Endothelial cell of umbilical vein (primary cell): ENCODE measurements at regions not wholly inside any gene's neighbourhood (a gene's known extent, or its start where the extent isn't known, plus 50 kb on each side); places are given as distances from the start of the nearest gene placed in this dataset.

ENCODE experiments used
- BruUV-seq: library from RNA; stranded (reverse); fragments of 400-500 nt; replicated peaks from 2 replicates; lab custom pipeline; 2021; lab: Mats Ljungman, UMichigan
- CTCF ChIA-PET: fragments of 300-600, 350-600 bp; sonication (Branson Sonifier 250); formaldehyde crosslinking; loops from one replicate; lab custom pipeline; 2021; ENCODE audit warnings: antibody characterized with exemption, inconsistent platforms; lab: Charles Lee
- POLR2A ChIA-PET: fragments of 300-600, 350-600 bp; sonication (Branson Sonifier 250); formaldehyde crosslinking; loops from one replicate; lab custom pipeline; 2021; ENCODE audit warnings: antibody characterized with exemption, inconsistent platforms; lab: Charles Lee
- DNase-seq: peaks from one replicate; pipeline ENCODE4 v3.0.0-alpha.2; 2011; ENCODE audit warnings: low read depth, low spot score
- FAIRE-seq: peaks from 2 replicates; lab custom pipeline; 2011; peaks lifted over from hg19 to GRCh38; lab: Jason Lieb, UNC
- H2AFZ ChIP-seq: 2 replicates; pipeline ENCODE4 v1.6.0; 2012; ENCODE audit warnings: low read depth, low read length, control low read depth, inconsistent platforms
- H3K27ac ChIP-seq: 2 replicates; pipeline ENCODE4 v1.5.1; 2011; ENCODE audit warnings: low read depth, mild to moderate bottlenecking, control low read depth, low read length, moderate library complexity; ENCODE audit not compliant: insufficient read depth
- H3K27me3 ChIP-seq, 2 experiments: 2 replicates each; pipeline versions ENCODE4 v1.6.0 to v1.6.1; 2011; ENCODE audit warnings: low read length in 2 of 2, mixed read lengths in 1 of 2; ENCODE audit not compliant: control insufficient read depth in 2 of 2, insufficient read depth in 2 of 2
- H3K36me3 ChIP-seq, 2 experiments: 2 replicates in 1 of 2; 3 replicates in 1 of 2; pipeline ENCODE4 v1.5.1; 2011; ENCODE audit warnings: low read length in 2 of 2, mild to moderate bottlenecking in 1 of 2, moderate library complexity in 1 of 2; ENCODE audit not compliant: control insufficient read depth in 2 of 2, insufficient read depth in 2 of 2; ENCODE audit errors: extremely low read depth in 1 of 2
- H3K4me1 ChIP-seq: 3 replicates; pipeline ENCODE4 v1.5.1; 2011; ENCODE audit warnings: mild to moderate bottlenecking, low read length; ENCODE audit not compliant: control insufficient read depth, insufficient read depth; ENCODE audit errors: extremely low read depth
- H3K4me2 ChIP-seq: 2 replicates; pipeline ENCODE4 v1.6.1; 2011; ENCODE audit warnings: low read length, control low read depth, mixed read lengths; ENCODE audit not compliant: insufficient read depth
- H3K4me3 ChIP-seq, 3 experiments: fragments of 200-600 bp in 1 of 3; sonication (generic), shearing (Covaris generic) in 1 of 3; replicated peaks in 1 of 3; 2 replicates each; pipeline ENCODE4 v1.5.1; 2011 to 2016; ENCODE audit warnings: control low read depth in 3 of 3, low read length in 3 of 3, mild to moderate bottlenecking in 2 of 3, inconsistent platforms in 1 of 3, low read depth in 1 of 3, moderate library complexity in 1 of 3; ENCODE audit not compliant: insufficient read depth in 1 of 3
- H3K79me2 ChIP-seq: 2 replicates; pipeline ENCODE4 v1.6.0; 2012; ENCODE audit warnings: low read length, inconsistent platforms; ENCODE audit not compliant: control insufficient read depth, insufficient read depth
- H3K9ac ChIP-seq: replicated peaks from 2 replicates; pipeline ENCODE3; 2011; ENCODE audit warnings: low read length, control low read depth; ENCODE audit not compliant: insufficient read depth; ENCODE audit errors: extremely low read depth
- H3K9me1 ChIP-seq: replicated peaks from 3 replicates; pipeline ENCODE4 v1.6.0; 2011; ENCODE audit warnings: mild to moderate bottlenecking, low read length; ENCODE audit not compliant: control insufficient read depth, insufficient read depth; ENCODE audit errors: extremely low read depth
- H3K9me3 ChIP-seq: replicated peaks from 2 replicates; pipeline ENCODE4 v1.5.1; 2012; ENCODE audit warnings: low read length, inconsistent platforms; ENCODE audit not compliant: control insufficient read depth, insufficient read depth
- H4K20me1 ChIP-seq: replicated peaks from 2 replicates; pipeline ENCODE3; 2011; ENCODE audit warnings: mild to moderate bottlenecking, low read length; ENCODE audit not compliant: control insufficient read depth, insufficient read depth; ENCODE audit errors: extremely low read depth
- EZH2 ChIP-seq: IDR thresholded peaks from 2 replicates; pipeline ENCODE4 v1.6.1; 2012; ENCODE audit warnings: borderline replicate concordance, low read depth, mild to moderate bottlenecking, moderate library complexity, low read length, inconsistent platforms; ENCODE audit not compliant: severe bottlenecking
- FOS ChIP-seq: IDR thresholded peaks from 2 replicates; pipeline ENCODE4 v1.6.1; 2011; ENCODE audit warnings: mild to moderate bottlenecking, low read length, moderate library complexity, borderline replicate concordance; ENCODE audit not compliant: insufficient read depth
- GATA2 ChIP-seq: IDR thresholded peaks from 2 replicates; pipeline ENCODE4 v1.7.0; 2011; ENCODE audit warnings: low read depth, mild to moderate bottlenecking, moderate library complexity, mixed read lengths, low read length; ENCODE audit not compliant: insufficient read length, insufficient read depth
- JUN ChIP-seq: IDR thresholded peaks from 2 replicates; pipeline ENCODE4 v1.6.1; 2011; ENCODE audit warnings: borderline replicate concordance, low read depth; ENCODE audit not compliant: insufficient read length, insufficient read depth
- MAX ChIP-seq: IDR thresholded peaks from 2 replicates; pipeline ENCODE4 v1.6.1; 2011; ENCODE audit not compliant: insufficient read depth, insufficient read length
- MYC ChIP-seq: IDR thresholded peaks from one replicate; pipeline ENCODE4 v1.6.1; 2011; ENCODE audit warnings: mild to moderate bottlenecking, low read depth, low read length
- POLR2A ChIP-seq: IDR thresholded peaks from 2 replicates; pipeline ENCODE4 v1.6.1; 2012; ENCODE audit warnings: low read depth, mild to moderate bottlenecking, control low read depth, low read length
- POLR2AphosphoS5 ChIP-seq: IDR thresholded peaks from 2 replicates; pipeline ENCODE4 v1.6.1; 2012; ENCODE audit warnings: low read depth, mild to moderate bottlenecking, control low read depth, low read length, moderate library complexity; ENCODE audit not compliant: insufficient read depth
- dilution Hi-C: fragments of 300-500 bp; cut with MboI; formaldehyde crosslinking; loops from one replicate; pipeline ENCODE4 v1.15.0; 2019; ENCODE audit warnings: low sequenced_read_pairs; ENCODE audit not compliant: extremely low pct_ligation_motif_present
- intact Hi-C: fragments of 100-400 bp; cut with micrococcal nuclease; formaldehyde crosslinking; loops from one replicate; pipeline ENCODE4 v1.10.0; 2022
- TF ChIP-seq, protein P1 (sequence below), 2 donors: IDR thresholded peaks; 1 replicate in 1 of 2; 2 replicates in 1 of 2; pipeline ENCODE4 v1.5.1; 2011; ENCODE audit warnings: low read length in 2 of 2, mild to moderate bottlenecking in 2 of 2, moderate library complexity in 2 of 2, control low read depth in 1 of 2, inconsistent platforms in 1 of 2, low read depth in 1 of 2; ENCODE audit not compliant: insufficient read depth in 1 of 2; ENCODE audit errors: extremely low read depth in 1 of 2

GRCh38 chr5:56343988-56344387 is 110.9 kb upstream of the ANKRD55 start:
- no peak overlapping the region for H3K9ac ChIP-seq
- TF ChIP-seq POLR2AphosphoS5 (no peak), POLR2A (no peak), JUN (no peak), FOS (no peak), EZH2 (no peak), GATA2 (no peak), MYC (no peak), MAX (no peak)
- TF ChIP-seq, protein P1, sequence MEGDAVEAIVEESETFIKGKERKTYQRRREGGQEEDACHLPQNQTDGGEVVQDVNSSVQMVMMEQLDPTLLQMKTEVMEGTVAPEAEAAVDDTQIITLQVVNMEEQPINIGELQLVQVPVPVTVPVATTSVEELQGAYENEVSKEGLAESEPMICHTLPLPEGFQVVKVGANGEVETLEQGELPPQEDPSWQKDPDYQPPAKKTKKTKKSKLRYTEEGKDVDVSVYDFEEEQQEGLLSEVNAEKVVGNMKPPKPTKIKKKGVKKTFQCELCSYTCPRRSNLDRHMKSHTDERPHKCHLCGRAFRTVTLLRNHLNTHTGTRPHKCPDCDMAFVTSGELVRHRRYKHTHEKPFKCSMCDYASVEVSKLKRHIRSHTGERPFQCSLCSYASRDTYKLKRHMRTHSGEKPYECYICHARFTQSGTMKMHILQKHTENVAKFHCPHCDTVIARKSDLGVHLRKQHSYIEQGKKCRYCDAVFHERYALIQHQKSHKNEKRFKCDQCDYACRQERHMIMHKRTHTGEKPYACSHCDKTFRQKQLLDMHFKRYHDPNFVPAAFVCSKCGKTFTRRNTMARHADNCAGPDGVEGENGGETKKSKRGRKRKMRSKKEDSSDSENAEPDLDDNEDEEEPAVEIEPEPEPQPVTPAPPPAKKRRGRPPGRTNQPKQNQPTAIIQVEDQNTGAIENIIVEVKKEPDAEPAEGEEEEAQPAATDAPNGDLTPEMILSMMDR (IDR thresholded peaks at IDR 0.05; ENCODE audit: extremely low read depth in 1 of 2, insufficient read depth in 1 of 2, low read depth in 1 of 2, low read length in 2 of 2) = no peak
- BruUV-seq = no TSS peak
- no peaks in the 10 kb centered on the region for H3K27me3 ChIP-seq
- ChIA-PET POLR2A (no interaction called here), CTCF (no interaction called here)
- H3K79me2 ChIP-seq = no peaks in the 10 kb centered on the region
- DNase-seq (no peak), FAIRE-seq (no peak)
- H3K9me1 ChIP-seq = no peaks in the 10 kb centered on the region
- dilution Hi-C loops (no loop called here), intact Hi-C loops (no loop called here)
- no peak overlapping the region for H3K27ac ChIP-seq
- H4K20me1 ChIP-seq = no peaks in the 10 kb centered on the region
- H3K4me1 ChIP-seq = peaks cover 20% of the 10 kb centered on the region
- H2AFZ ChIP-seq = no peak overlapping the region
- H3K36me3 ChIP-seq = no peaks in the 10 kb centered on the region
- no peaks in the 10 kb centered on the region for H3K9me3 ChIP-seq
- no peak overlapping the region for H3K4me3 ChIP-seq
- no peak overlapping the region for H3K4me2 ChIP-seq
